HG03354 (cell line): ENCODE measurements at regions not wholly inside any gene's neighbourhood (a gene's known extent, or its start where the extent isn't known, plus 50 kb on each side); places are given as distances from the start of the nearest gene placed in this dataset.
"Not testable (repeated sequence)": the region's sequence is repeated elsewhere in the genome, so short reads cannot be mapped to it uniquely, and the experiment has no call there.

Experiments used
- ATAC-seq: cut with Tn5 transposase; IDR thresholded peaks from one replicate; pipeline ENCODE4 v1.9.1; 2021; ENCODE audit warnings: mild to moderate bottlenecking; ENCODE audit not compliant: unreplicated experiment, poor library complexity, severe bottlenecking

DNA sequence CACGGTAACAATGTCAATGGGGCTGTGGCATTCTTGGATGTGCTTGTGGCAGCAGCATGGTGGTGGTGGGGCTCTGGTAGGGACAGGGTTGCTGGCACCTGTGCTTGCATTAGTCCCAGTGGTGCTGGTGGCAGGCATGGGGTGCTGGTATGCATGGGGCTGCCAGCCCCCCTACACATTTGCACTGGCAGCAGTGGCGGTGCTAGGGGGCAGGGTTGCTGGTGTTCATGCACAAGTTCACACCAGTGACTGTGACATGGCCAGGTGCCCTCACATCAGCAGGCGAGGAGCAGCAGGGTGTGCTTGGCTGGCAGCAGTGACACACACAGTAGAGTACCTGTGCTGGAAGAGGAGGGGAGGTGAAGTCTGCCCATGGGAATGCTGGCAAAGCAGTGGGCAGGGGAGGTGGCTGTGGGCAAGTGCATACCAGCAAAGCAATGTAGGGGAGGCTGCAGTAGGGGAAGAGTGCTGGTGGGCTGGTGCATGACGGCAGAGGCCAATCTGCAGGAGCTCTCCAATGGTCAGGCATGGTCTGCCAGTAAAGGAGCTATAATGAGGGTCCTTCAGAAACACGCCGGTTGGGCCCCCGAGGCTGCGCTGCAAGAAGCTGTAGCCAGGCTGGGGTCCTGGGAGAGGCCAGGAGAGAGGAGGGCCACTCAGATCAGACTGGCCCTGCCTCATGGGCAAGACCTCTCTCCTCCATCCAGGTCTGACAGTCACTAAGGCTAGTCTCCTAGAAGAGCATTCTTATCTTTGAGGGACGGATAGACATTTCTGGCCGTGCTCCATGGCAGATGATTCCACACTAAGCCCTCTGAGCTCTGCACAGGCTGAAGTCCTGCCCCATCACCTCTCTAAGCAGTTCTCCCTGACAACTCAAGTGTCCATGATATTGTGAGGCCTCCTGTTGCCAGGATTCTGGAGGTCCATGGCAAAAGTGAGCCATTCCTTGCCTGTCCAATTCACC is 406.4 kb downstream of the SEMA3D start:
- no peak for ATAC-seq

DNA sequence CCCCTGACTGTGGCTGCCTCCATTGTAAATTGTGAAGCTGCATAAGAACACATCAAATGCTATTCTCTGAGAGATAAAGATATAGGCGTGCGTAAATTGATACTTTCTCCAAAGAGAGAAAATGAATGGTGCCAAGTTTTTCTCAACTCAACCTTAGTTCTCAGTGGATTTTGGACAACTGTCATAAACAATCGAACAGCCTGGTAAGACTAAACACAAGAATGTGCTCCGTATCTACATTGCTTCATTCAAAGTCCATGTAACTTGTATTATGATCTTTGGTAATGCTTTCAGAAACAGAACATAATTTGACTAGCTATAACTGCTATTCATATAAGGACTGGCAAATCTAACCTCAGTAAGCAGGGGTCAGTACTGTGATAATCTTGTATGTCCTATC is 429.1 kb downstream of the SEMA3D start:
- no peak for ATAC-seq

DNA sequence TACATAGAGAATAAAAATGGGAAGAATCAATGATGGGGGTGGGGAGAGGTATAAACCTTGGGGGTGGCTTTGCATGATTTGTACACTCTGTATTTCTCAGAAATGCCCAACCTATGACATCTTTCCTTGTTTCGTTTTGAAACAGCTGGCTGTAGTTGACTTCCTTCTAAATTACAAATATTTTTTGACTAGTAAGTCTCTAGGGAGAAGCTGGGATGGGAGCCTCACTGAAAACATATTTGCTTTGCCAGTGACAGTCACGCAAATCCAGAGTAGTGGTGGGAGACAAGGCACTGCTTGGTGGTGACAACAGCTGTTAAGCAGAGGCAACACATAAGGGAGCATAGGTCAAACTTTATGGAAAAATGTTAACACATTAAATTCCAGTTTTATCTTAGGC is 440.5 kb downstream of the SEMA3D start:
- no peak for ATAC-seq

DNA sequence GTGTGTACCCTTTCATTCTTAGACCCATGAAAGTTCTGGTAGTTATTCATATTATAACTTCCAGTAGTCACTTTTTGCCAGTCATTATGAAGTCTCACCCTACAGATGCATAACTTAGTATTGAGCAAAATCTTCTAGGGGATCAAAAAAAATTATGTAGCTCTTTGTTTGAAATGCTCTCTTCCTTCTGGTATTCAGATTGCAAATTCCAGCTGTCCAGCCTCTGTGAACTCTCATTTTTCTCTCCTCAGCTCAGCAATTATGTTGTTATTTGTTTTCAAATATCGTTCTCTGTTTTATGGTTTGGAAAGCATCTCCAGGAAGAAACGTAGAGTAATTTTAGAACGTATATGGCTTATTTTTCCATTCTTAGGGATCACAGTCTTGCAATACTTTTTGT is 442.5 kb downstream of the SEMA3D start:
- no peak for ATAC-seq

DNA sequence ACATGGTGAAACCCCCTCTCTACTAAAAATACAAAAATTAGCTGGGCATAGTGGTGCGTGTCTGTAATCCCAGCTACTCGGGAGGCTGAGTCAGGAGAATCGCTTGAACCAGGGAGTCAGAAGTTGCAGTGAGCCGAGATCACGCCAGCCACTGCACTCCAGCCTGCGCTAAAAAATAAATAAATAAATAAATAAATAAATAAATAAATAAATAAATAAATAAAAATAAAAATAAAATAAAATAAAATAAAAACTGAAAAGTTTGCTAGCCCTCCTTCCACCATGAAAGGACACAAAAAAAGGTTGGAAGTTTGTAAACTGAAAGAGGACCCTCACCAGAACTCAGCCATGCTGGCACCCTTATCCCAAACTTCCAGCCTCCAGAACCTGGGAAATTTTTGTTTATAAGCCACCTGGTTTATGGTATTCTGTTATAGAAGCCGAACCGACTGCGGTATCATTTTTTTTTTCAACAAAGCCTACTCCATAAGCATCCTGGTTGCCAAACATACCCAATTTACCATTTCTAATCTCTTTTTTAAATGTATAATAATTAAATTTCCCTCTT is 448.2 kb downstream of the SEMA3D start:
- ATAC-seq: no peak

DNA sequence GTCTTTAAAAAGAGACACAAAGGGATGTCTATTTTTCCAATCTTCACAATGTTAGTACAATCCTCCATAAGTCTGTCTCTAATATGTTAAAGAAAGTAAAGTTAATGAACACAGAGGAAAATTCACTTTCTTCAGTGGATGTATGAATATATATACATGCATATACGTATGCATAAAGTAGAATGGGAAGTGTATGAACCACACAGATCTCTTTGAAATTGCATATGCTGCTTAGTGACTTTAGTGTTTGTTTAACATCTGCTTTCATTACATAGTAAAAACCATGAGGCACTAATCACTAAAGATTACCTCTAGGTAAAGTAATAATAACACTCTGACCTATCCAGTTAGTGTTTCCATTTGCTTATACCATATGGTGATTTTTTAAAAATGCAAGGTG is 451.2 kb downstream of the SEMA3D start:
- ATAC-seq: no peak

DNA sequence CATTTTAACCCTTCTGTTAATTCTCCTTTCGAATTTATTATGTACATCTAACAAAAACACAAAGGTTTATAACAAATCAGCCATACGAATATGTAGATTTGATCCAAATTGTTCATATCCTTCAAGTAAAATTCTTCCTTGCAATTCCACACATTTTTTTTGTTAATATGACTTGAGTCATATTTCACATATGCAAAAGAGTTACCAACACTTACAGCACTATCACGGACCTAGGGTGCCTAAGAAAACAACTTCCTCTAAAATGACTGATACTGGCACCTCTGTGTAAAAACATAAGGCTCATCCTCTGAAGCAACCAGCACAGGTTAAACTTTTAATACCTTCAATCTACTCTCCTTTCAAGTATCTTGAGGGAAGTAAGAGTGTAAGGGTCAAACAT is 451.8 kb downstream of the SEMA3D start:
- no peak for ATAC-seq

DNA sequence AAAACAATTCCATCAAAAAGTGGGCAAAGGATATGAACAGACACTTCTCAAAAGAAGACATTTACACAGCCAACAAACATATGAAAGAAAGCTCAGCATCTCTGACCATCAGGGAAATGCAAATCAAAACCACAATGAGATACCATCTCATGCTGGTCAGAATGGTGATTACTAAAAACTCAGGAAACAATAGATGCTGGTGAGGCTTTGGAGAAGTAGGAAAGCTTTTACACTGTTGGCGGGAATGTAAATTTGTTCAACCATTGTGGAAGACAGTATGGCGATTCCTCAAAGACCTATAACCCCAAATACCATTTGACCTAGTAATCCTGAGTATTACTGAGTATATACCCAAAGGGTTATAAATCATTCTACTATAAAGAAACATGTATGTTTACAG is 452.9 kb downstream of the SEMA3D start:
- ATAC-seq: not testable (repeated sequence)

DNA sequence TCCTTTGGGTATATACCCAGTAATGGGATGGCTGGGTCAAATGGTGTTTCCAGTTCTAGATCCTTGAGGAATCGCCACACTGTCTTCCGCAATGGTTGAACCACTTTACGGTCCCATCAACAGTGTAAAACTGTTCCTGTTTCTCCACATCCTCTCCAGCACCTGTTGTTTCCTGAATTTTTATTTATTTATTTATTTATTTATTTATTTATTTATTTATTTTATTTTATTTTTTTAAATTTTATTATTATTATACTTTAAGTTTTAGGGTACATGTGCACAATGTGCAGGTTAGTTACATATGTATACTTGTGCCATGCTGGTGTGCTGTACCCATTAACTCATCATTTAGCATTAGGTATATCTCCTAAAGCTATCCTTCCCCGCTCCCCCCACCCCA is 456.0 kb downstream of the SEMA3D start:
- not testable (repeated sequence) for ATAC-seq

DNA sequence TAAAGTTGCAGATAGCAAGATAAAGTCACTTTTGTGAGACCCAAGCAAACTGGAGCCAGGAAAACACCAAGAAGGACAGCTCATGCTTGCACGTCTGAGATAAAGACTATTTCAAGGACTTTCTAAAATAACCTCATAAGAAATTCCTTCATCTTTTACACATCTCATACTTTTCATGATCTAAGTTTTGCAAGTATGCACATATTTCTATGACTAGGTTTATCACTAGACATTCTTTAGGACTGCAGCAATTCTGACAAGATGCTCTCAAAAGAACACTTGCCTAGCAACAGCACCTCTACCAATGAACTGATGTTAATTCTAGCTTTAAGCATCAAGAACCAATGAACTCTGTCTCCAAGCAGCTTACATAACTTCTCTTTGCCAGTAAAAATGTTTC is 457.6 kb downstream of the SEMA3D start:
- ATAC-seq: no peak

DNA sequence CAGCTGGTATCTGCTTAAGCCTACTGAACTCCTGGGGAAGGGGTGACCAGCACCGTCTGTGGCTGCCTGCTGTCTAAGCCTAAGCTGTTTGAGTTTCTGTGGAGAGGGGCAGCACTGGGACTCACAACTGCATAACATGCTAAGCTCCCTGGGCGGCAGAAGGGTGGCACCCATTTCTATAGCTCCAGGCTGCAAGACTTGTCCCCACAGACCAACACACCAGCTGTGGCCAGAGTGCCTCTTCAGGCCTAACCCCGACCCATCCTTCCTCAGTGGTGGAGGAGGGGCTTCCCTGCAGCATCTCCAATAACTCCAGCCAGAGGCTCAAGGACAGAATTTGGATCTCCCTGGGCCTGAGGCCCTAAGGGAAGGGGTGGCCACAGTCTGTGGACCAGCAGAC is 464.1 kb downstream of the SEMA3D start:
- no peak for ATAC-seq

DNA sequence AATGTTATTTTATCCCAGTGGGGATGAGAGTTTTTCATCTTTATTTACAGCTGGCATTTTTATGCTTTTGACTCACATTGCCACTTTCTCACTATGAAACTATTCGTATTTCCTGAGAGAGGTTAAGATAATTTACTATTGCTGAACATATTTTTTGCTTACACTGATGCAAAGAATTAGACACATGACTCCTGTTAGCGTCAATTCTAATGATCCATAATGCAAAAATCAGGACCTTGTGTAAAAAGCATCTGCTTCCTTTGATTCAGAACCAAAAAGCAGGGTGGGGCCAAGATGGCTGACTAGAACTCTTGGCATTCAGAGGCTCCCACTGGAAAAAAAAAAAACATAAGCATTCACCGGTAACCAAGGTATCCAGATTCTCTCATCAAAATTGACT is 464.8 kb downstream of the SEMA3D start:
- no peak for ATAC-seq

DNA sequence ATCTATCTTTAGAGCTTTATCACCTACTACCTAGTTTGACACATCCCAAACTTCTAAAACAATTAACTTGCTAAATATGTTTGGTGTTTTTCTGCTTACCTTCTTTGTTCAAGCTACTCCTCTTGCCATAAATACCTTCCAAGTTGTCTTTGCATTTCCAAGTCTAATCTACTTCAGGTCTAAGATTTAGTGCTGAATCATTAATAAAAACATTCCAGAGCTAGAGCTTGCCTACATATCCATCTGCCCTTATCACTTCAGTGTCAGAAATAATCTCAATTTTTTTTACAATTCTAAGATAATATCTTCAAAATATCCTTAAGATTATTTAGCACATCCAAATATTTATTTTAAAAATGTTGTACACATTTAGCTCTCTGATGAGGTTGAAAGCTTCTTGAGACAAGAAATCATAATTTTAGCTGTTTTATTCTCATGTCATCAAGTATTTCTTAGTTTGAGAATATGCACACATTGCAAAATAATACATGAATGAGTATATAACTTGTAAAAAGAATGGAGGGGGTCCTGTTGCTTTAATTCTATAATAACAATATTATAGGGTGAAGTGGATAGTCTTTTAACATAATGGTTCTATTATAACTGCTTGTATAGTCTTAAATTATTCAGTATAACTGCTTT is 466.3 kb downstream of the SEMA3D start:
- no peak for ATAC-seq

DNA sequence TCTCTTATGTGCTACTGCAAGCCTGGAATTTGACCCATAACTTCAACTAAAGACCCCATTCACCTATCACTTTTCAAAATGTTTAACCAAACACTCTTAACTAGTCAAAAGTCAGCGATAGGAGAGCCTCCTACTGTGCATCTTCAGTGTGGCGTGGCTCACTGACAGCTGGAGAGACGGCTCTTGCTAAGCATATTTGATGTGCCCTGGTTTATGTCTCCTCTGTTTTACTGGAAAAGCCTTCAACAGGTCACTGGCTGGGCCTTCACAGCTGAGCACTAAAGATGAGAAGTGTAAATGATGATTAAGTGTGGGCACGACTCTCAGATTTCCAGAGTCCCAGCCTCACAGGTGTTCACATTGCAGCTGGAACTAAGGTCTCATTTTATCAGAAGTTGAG is 472.1 kb downstream of the SEMA3D start:
- no peak for ATAC-seq

DNA sequence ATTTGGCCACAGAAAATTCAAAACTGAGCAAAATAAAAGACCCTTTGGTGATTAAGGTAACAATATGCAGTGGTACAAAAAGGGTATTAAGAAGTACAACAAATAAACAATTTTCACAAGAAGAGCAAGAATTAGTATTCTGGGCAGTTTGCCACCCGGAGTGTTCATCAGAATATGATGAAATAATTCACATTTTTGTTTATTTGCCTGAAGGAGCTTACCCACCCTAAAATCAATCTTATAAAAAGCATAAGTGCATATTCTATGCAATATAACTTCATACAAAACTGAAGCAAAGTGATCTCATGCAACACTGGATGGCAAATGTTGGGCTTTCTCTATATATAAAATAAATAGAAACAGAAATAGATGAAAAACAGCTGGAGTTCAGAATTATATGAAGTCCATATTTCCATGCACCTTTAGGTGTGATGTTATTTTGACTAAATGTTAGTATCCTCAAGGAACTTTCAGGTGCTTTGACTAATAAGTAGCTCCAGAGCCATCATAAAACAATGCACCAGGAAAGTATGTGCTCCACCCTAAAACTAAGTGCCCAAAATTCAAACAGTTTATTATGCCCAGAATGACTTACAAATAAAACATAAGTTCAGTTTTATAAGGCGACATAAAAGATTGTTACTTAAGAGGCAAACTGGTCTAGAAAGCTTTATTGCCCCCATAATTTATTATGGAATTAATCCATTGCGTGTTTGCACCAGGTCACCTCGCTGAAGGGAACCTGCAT is 474.3 kb downstream of the SEMA3D start:
- ATAC-seq: no peak

DNA sequence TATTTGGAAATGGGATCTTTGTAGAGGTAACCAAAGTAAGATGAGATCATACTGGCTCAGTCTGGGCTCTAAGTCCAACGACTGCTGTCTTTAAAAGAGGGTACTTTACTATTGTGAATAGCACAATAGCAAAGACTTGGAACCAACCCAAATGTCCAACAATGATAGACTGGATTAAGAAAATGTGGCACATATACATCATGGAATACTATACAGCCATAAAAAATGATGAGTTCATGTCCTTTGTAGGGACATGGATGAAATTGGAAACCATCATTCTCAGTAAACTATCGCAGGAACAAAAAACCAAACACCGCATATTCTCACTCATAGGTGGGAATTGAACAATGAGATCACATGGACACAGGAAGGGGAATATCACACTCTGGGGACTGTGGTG is 476.3 kb downstream of the SEMA3D start:
- not testable (repeated sequence) for ATAC-seq

DNA sequence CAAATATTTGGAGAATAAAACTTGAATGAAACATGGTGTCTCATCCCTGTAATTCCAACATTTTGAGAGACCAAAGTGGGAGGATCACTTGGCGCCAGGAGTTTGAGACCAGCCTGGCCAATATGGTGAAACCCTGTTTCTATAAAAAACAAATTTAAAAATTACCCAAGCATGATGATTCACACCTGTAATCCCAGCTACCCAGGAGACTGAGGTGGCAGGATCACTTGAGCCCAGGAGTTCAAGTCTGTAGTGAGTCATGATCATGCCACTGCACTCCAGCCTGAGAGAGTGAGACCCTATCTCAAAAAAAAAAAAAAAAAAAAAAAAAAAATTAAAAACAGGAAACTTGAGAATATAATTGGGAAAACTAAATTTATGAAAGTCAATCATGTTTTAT is 481.1 kb downstream of the SEMA3D start:
- ATAC-seq: no peak

DNA sequence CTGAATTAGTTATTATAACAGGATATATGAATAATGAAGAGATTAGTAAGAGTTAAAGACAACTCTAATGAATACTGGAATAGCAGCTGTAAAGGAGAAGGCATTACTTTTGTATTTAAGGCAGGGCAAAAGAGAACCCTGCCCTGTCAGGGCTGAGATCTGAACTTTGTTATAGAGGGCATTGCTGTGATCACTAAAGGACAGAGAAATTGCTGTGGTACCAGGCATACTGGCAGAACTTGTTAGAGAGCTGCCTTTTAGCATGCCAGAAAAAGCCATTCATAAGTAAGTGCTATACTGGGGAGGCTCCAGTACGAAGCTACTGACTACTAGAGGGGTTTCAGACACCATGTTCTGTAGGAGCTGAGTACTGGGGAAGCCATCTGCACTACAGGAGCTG is 481.8 kb downstream of the SEMA3D start:
- ATAC-seq: no peak

DNA sequence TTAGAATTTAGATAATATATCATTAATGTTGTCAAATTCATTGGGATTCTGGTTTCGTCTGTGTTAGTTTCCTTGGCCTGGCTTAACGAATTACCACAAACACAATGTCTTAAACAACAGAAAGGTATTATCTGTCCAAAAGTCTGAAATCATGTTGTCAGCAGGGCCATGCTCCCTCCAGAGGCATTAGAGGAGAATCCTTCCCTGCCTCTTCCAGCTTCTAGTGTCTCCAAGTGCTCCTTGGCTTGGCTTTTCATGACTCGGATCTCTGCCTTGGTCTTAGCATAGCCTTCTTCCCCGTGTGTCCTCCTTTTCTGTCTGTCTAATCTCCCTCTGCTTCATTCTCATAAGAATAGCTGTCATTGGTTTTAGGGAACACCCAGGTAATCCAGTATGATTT is 482.5 kb downstream of the SEMA3D start:
- ATAC-seq: no peak
